GM19328 (cell line): ENCODE measurements at regions not wholly inside any gene's neighbourhood (a gene's known extent, or its start where the extent isn't known, plus 50 kb on each side); places are given as distances from the start of the nearest gene placed in this dataset.

ENCODE experiments used
- ATAC-seq: cut with Tn5 transposase; IDR thresholded peaks from one replicate; pipeline ENCODE4 v1.9.1; 2021; ENCODE audit warnings: mild to moderate bottlenecking, moderate library complexity; ENCODE audit not compliant: unreplicated experiment

DNA sequence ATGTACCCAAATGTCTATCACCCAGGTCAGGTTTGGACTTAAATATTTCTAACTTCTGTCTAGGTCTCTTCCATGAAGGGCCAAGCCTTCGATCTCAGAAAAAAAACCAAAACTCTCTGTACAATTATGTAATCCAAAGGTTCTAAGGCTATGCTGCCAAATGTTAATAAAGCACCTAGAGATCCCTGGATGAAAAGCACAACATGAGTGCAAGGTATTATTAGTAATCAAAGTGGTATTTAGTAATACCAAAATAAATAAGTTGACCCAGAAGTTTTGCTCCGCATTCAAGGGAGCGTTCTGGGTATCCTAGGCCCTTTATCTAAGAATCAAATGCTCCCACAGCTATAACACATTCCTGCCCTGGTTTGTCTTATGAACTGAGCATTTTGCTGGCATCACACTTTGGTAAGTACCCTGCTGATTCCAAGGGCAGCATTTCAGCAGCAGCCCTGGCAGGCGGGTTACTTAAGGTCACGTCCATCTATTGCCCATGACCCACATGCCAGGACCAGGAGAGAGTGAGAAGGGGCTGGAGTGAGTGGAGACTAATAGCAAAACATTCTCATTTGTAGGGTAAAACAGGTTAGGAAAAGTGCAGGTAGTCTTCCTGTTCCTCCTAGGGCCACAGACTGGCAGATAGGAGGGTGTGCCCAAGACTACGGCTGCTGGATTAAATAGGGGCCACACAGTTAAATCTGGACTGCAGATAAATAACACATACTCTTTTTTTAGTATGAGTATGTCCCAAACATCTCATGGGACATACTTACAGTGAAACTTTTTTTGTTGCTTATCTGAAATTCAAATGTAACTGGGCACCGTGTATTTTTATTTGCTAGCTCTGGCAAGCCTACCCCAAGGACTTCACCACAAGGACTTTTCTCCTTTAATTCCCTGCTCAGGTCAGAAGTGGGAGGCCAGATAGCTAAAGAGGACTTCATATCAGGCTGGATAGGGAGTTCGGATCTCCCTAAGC is 76.0 kb upstream of the SNRK start:
- no peak for ATAC-seq

DNA sequence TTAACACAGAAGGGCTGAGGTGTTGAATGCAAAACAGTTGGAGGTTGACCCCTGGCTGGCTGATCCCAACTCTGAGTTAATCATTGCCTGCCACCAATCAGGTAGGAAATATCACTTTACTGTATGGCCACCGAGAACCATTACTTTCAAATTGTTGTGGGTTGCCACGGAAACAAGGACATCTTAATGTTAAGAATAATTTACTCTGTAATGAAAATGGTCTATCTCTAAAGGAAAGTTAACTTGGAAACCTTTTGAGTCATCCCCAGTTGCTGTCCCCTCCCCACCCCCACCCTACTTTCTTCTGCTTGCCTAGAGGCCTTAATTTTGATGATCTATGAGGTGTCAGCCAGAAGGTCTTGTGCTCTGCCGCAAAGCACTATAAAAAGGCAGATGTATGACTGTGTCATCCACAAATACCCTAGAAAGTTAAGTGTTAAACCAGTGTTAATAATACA is 78.7 kb upstream of the SNRK start:
- no peak for ATAC-seq

DNA sequence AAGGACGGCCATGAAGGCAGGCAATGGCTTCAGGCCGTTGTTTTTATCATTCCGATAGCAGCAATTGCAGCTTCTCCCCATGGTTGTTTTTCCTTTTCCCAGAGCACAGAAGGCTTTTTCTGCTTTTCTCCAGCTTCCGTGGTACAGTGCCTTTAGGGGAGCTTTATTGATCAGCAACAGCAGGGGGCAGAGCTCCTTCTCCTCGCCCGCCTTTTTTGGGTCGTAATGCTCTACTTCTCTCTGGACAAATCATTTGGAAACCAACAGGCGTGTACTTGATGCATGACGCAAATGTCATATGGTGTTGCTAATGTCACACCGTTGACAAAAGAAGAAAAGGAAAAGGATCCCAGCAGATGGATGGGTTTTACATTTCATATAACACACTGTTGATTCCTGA is 79.7 kb upstream of the SNRK start:
- no peak for ATAC-seq

DNA sequence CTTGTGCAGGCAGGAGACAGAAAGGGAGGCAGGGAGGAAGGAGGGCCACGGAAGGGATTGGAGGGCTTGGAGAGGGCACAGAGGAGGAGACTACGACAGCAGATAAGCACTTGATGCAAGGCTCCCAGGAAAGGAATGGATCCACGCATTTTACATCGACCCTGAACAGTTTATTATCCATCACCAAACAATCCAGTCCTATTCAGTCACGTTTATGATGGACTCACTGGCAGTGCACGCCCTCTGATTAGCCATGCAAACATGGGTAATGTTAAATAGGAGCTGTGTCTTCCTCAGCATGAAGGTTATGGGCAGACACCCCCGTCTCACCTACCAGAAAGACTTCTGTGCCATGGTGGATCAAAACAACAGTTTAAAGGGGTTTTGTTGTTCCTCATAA is 80.2 kb upstream of the SNRK start:
- no peak for ATAC-seq

DNA sequence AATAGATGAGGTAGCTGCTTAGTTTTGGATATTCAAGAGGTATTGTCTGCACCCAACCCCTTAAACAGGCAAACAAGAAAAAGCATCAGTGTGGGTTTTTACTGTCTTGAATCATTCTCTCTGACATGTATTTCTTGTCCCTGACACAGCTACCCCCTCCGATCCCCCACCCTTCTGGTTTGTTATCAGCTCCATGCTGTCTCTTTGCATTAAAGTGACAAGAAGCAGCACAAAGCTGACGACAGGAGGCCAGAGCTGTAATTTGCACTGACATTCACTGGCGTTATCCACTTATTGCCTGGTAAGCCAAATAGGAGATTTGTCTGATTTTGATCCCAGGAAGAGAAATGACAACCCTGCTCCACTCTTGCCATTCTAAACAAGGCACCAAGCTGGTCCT is 83.3 kb upstream of the SNRK start:
- ATAC-seq: no peak

DNA sequence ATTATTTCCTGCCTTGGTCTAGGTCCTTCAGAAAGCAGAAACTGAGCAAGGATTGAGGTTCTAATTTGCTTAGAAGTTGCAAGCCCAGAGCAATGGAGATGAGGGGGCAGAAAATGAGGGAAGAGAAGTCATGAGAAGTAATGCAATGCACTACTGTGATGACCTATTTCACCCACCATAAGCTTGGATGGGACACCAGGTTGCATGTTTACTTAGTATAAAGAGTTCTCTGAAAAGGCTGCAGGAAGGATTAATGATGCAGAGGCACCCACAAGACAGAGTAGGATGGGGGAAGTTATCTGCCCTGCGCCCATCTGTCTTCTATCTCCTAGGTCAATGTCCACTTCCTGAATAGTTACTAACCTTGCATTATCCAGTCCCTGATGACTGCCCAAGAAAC is 84.8 kb upstream of the SNRK start:
- ATAC-seq: no peak

DNA sequence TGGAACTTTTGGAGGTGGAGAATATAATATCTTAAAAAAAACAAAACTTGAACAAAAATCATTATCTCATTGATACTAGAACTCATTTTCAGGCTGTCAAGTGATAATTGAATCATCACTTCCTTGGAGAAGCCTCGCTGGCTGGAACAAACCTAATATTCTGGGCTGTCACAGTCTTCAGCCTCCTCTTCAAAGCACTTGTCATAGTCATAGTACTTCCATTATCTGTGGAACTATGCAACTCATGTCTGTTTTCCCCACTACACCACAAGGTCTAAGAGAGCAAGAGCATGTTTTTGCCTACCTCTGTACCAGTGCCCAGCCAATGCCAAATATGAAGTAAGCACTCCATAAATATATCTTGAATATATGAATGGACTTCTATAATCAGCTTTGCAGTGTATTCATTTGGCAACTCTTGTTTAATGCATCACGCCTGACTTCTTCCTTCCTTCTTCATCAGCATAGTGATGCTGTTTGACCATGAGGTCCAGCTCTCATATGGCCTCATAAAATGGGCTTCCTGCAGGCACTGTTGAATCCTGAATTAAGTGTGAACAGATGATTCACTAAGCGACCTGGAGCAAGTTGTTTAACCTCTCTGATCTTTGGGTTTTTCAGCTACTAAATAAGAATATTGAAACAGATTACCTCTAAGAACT is 86.6 kb upstream of the SNRK start:
- ATAC-seq: no peak

DNA sequence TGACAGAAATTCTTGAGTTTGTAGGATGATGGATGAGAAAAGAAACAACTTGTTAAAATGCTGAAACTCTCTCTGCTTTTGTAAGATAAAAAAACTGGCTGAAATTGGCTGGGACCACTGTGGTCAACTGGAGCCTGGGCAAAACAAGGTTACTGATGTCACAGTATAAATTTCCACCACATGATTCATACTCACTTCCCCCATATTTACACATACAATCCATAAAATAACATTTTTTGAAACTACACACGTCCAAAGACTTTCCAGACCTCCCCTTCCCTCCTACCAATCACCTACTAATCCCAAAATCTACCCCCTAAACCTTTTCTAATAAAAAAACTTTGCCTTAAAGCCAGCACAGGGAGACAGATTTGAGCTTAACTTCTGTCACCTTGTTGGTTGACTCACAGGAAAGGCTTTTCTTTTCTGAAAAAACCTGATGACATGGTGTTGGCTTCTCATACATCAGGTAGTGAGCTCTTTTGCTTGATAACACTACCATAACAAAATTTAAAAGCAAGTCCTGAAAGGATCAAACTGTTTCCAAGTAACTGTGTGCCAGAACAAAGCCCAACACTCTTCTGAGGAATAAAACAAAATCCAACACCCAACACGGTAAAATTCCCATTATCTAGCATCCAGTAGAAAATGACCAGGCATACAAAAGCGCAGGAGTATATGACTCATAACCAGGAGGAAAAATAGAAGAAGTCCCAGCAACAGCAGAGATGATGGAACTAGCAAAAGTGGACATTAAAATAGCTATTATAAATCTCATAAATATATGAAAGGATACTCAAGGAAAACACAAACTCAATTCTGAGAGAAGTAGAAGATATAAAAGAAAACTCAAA is 87.3 kb upstream of the SNRK start:
- ATAC-seq: no peak

DNA sequence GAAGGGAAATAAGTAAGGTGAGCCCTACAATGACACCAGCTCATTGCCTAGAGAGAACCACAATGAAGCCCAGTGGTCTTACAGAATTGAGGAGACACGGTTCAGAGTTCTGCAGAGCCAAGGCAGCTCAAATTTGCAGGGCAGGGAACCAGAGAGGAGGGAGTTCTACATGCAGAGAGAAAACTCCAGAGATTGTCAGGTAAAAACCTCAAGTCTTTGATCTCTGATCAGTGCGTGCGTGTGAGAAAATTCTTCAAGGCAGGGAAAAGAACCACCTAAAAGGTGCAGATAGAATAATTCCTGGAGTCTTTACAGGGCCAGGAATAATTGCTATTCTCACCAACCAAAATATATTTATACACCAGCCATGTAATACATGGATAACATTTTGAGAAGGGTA is 88.0 kb upstream of the SNRK start:
- no peak for ATAC-seq

DNA sequence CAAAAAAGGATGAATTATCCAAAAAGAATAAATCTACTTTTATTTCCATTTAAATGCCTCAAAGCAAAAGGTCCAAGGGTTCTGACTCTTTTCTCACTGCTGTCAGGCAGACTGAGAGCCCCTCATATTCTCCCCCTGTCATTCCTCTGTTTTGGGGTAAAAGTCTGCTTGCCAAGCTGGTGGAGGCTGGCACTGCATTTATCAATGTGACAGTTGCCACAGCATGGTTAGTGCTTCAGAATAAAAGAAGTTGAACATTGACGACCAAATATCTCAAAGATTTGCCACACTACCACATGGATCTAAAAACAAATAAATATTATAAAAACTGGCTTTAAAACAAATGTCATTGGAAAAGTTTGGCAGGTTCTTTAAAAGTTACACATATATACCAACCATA is 89.2 kb upstream of the SNRK start:
- ATAC-seq: no peak

DNA sequence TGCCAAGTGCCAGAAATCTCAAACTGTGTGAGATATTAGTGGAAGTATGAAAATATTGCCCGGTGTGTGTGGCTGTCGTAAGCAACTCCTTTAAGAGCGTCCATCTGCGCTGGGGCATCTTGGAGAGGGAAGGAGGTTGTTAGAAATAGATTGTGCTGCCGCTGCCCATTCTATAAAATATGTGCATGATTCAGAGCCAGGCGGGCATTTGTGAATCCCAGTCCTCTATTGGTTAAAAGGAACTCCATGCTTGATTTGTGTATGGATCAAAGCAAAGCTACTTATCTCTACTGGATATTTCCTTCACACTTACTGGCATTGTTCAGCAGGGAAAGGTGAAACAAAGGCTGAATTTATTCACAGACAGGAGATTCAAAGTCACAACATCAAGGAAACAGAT is 89.6 kb upstream of the SNRK start:
- no peak for ATAC-seq

DNA sequence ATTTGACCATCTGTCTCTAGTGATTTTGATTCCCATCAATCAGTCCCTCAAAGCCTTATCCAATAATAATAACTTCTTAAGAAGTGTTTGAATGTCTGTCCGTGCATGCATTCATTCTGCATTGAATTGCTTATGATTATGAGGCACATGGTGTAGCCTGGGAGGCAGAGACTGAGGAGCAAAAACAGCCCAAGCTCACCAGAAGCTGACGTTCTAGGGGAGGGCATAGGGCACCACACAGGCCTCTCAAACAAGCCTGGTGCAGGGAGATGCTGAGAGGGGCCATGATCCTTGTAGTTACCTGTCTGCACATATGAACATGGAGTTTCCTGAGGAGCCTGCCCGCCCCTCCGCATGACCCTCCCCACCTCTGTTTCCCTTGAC is 89.2 kb upstream of the POMGNT2 start:
- ATAC-seq: no peak

DNA sequence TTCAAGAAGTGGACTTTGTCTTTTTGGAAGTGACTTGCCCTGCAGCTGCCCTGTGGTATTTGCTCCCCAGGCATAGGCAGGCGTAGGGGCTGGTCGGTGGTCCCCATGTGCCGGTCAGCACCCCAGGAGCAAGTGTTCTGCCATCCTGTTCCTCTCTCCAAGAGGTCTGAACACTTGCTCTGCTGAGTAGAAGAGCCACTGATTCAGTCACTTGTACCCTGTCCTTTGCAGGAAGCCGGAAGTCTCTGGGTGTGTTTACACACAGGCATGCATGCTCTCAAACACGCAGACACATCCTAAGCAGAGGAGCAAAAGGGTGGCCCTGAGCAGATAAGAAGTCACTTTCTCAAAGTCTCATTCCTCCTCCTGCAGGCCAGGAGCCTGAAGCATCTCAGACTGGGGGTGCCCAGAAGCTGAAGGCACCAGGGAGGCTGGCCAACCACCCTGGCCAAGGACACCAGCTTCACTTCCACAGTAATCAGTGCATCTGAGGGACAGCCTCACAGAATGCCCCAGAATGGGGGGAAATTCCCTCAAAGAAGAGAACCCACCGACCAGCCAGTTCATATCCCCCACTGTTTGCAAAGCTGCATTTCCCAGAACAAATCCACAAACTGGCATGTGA is 88.7 kb upstream of the POMGNT2 start:
- no peak for ATAC-seq

DNA sequence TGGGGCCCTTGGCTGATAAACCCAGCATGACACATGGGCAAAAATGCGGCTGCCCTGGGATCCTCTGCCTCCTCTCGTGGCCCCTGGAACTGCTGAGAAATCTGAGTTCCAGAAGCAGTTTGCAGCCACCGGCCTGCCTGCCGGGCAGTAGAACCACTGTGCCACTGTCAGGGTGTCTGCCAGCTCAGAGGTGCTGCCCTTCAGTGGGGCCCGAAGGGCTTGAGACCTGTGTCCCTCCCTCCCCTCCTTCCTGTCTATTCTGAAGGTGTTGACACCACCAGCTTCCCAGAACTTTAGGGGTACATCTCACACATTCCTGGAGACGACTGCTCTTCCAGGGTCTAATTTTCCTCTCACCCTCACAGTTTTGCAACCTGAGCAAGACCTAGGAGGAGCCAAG is 88.2 kb upstream of the POMGNT2 start:
- ATAC-seq: no peak

DNA sequence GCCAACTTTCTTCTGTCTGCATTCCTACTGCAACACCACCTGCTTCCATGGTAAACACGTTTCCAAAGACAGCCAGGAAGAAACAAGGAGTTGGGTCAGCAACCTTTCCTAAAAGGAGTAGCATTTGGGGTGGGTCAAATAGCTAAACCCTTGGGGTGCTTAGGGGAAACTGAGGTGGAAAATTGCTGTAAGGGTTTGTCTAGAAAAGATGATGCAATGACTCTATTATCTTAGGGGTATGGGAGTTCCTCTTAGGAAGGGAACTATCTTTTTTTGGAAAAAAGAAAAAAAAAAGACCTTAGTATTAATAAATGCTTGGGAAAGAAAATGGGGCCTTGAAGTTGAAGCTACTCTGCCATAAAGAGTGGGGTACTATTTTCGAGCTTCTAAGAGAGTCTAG is 86.1 kb upstream of the POMGNT2 start:
- no peak for ATAC-seq

DNA sequence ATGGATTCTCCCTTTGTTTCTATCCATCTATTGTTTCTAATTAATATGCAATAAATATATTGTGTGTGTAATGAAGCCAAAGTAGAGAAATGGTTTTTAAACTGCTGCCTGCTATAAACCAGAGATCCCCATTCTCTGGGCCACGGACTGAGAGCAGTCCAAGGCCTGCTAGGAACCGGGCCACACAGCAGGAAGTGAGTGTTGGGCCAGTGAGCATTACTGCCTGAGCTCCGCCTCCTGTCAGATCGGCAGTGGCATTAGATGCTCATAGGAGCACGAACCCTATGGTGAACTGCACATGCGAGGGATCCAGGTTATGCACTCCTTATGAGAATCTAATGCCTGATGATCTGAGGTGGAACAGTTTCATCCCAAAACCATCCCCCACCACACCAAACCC is 85.2 kb upstream of the POMGNT2 start:
- no peak for ATAC-seq

DNA sequence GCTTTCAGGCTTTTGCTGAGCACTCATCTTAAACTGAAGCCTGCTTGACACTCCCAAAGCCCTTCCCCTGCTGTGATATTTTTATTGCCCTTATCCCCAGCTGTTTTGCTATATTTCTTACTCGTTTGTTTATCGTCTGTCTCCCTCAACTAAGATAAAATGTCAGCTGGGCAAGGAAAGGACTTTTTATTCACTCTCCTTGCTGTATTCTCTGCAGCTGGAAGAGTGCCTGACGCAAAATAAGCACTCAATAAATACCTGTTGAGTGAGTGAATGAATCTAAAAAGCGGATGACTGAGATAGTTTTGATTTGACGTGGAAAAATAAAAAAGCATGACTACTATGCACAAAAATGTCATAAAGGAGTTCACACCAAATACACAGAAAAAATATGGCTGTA is 84.8 kb upstream of the POMGNT2 start:
- no peak for ATAC-seq

DNA sequence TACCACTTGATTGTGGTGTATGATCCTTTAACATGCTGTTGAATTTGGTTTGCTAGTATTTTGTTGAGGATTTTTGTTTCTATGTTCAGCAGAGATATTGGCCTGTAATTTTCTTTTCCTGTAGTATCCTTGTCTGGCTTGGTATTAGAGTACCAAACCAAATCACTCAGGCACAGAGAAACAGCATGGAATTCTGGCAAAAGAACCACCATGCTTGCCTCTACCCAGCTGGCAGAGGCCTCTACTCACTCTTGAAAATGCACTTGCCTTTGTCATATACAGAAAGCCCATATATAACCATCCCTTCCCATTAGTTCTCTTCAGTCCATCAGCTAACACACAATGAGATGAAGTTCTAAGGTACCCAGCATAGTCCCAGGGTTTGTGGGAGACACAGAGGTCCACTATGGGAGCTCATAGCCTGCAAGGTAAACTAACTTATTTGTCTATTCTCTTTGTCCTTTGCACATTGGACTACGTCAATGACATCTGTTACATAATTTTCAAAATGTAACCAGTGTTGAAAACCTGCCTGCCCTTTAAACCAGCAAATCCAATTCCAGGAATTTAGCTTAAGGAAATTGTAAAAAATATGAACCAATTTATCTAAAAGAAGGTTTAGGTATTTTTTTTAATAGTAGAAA is 82.1 kb upstream of the POMGNT2 start:
- no peak for ATAC-seq

DNA sequence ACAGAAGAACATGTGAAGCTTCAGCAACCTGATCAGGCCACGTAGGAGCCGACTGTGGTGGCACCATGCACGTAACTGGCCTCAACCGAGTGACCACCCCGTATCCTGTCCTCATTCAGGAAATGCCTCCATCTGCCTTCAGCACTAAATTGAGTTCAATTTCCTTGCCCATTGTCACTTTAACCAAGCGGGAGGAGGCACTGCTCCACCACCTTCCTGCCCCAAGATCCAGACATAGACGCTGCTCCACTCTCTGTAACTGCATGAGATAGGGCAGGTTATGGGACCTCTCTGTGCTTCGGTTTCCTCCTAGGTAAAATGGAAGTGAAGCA is 80.1 kb upstream of the POMGNT2 start:
- no peak for ATAC-seq

DNA sequence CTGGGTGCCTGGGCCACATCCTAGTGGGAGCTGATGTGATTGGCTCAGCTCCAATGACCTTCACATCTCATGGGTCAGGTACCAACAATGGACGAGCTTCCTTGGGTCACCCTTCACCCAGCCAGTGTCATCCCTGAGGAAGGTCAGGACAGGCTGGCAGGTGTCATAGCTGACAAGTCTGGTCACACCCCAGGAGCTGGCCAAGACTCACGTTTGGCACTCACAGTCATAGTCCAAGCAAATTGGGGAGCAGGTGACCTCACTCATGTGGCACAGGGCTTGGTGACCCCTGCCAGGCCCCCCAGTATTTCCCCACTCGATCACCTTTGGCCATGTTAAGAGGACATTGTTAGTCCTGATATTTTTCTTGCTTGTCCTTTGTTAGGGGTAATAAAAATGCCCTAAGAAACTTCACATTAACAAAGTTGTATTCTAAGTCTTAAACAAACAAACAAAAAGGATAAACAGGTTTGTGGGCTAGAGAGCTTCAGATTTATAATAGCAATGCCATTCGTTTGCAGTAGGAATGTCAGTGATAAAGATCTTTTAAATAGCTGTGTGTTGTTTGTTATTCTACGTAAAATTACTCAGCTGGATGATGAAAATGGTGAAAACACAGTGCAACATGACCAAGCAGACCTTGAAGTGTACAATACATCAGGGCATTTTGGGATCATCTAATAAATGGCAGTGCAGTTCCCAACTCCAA is 79.5 kb upstream of the POMGNT2 start:
- ATAC-seq: no peak
